ENCODE measurements at regions not wholly inside any gene's neighbourhood (a gene's known extent, or its start where the extent isn't known, plus 50 kb on each side); places are given as distances from the start of the nearest gene placed in this dataset.

DNA sequence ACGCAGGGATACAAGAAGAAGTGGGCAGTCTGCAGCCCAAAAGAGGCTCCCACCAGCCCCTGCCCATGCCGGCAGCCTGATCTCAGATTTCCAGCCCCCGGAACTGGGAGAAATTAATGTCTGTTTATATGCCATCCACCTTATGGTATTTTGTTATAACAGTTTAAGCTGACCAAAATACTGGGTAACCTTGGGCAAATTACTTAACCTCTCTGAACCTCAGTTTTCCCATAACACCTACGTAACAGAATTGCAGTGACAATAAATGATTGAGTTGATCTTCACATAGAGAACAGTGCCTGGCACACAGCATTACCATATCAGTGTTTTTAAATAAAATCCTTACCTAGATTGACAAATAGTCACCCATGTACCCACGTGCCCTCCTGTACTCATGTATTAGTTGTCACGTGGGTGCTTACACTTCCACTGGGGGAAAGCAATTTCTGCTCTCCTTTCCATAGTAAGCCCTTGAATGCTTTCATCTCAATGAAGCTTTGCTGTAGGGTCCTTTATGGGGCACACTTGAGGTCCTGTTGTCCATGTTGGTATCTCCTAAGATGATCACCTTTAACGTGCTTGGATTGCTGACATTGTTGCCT is 54.2 kb upstream of the PHF21A start:
- TF ChIP-seq EZH2 (IDR thresholded peaks at IDR 0.05; ENCODE audit: borderline replicate concordance, low read depth, low read length, severe bottlenecking) (no peak), CTCF (IDR thresholded peaks at IDR 0.05; ENCODE audit: borderline replicate concordance, extremely low read depth, low read length, poor library complexity, severe bottlenecking) (no peak)
